GM12864 (cell line): ENCODE measurements at regions not wholly inside any gene's neighbourhood (a gene's known extent, or its start where the extent isn't known, plus 50 kb on each side); places are given as distances from the start of the nearest gene placed in this dataset.

ENCODE experiments used
- DNase-seq: peaks from one replicate; pipeline ENCODE4 v3.0.0-alpha.2; 2011; ENCODE audit warnings: low read depth
- H3K4me3 ChIP-seq: 2 replicates; pipeline ENCODE4 v1.5.1; 2011; ENCODE audit warnings: mild to moderate bottlenecking, low read depth, low read length, control low read depth
- CTCF ChIP-seq: IDR thresholded peaks from 2 replicates; pipeline ENCODE4 v1.5.1; 2011; ENCODE audit warnings: low read depth, mild to moderate bottlenecking, moderate library complexity, low read length, control low read depth, inconsistent platforms; ENCODE audit errors: missing control alignments

- TF ChIP-seq CTCF = no peak
- no peak overlapping the region for H3K4me3 ChIP-seq
- no peak for DNase-seq
These were observed 64.5 kb upstream of the SSTR1 start for GRCh38 chr14:38143170-38143569.

- no peak overlapping the region for H3K4me3 ChIP-seq
- DNase-seq = no peak
- no peak for TF ChIP-seq CTCF
These were observed 63.8 kb upstream of the SSTR1 start for GRCh38 chr14:38143659-38144505.

GRCh38 chr14:38145142-38145541, 62.6 kb upstream of the SSTR1 start:
- TF ChIP-seq CTCF = no peak
- H3K4me3 ChIP-seq = no peak overlapping the region
- no peak for DNase-seq

GRCh38 chr14:38150075-38150474, 57.6 kb upstream of the SSTR1 start:
- TF ChIP-seq CTCF = no peak
- no peak for DNase-seq

More at GRCh38 chr14:38150075-38150474, 57.6 kb upstream of the SSTR1 start:
- H3K4me3 ChIP-seq = no peak overlapping the region
